HG03097 (cell line): ENCODE measurements at regions not wholly inside any gene's neighbourhood (a gene's known extent, or its start where the extent isn't known, plus 50 kb on each side); places are given as distances from the start of the nearest gene placed in this dataset.

Experiments used
- ATAC-seq: cut with Tn5 transposase; IDR thresholded peaks from one replicate; pipeline ENCODE4 v1.9.1; 2021; ENCODE audit not compliant: unreplicated experiment, low FRiP score

- no peak for ATAC-seq
Measured at GRCh38 chr2:241924069-241924908, 54.8 kb downstream of the RTP5 start.

GRCh38 chr2:241924909-241925250 is 55.4 kb downstream of the RTP5 start:
- no peak for ATAC-seq

- no peak for ATAC-seq
Measured at GRCh38 chr2:241925277-241925676, 55.7 kb downstream of the RTP5 start.

- ATAC-seq, result no peak
Measured at GRCh38 chr2:241925821-241926441, 56.4 kb downstream of the RTP5 start.

- ATAC-seq, result no peak
Measured at GRCh38 chr2:241926541-241927311, 57.2 kb downstream of the RTP5 start.

- ATAC-seq, result no peak
Measured at GRCh38 chr2:241929551-241930490, 60.3 kb downstream of the RTP5 start.

GRCh38 chr2:241931084-241931975 is 61.8 kb downstream of the RTP5 start:
- no peak for ATAC-seq

GRCh38 chr2:241931976-241932898 is 62.7 kb downstream of the RTP5 start:
- no peak for ATAC-seq

GRCh38 chr2:241932899-241933178 is 63.3 kb downstream of the RTP5 start:
- ATAC-seq, result no peak

GRCh38 chr2:241933179-241933911 is 63.8 kb downstream of the RTP5 start:
- no peak for ATAC-seq

- no peak for ATAC-seq
Measured at GRCh38 chr2:241935314-241935713, 65.8 kb downstream of the RTP5 start.

GRCh38 chr2:241935774-241936173 is 66.2 kb downstream of the RTP5 start:
- no peak for ATAC-seq

GRCh38 chr2:241936457-241937133 is 67.1 kb downstream of the RTP5 start:
- ATAC-seq, result no peak

GRCh38 chr2:241937297-241937696 is 67.8 kb downstream of the RTP5 start:
- ATAC-seq, result no peak

- no peak for ATAC-seq
Measured at GRCh38 chr2:241939541-241939940, 70.0 kb downstream of the RTP5 start.

GRCh38 chr2:241940329-241940728 is 70.8 kb downstream of the RTP5 start:
- no peak for ATAC-seq

- ATAC-seq, result no peak
Measured at GRCh38 chr2:241941691-241942301, 72.3 kb downstream of the RTP5 start.
